Lung (tissue), 11 donors: ENCODE measurements at regions not wholly inside any gene's neighbourhood (a gene's known extent, or its start where the extent isn't known, plus 50 kb on each side); places are given as distances from the start of the nearest gene placed in this dataset.

Experiments
- ATAC-seq: fragments of 200-7000 bp; cut with Tn5 transposase; one replicate; pipeline ENCODE4 v1.9.1; 2020; ENCODE audit warnings: moderate number of reproducible peaks; ENCODE audit not compliant: insufficient read depth, low FRiP score
- DNase-seq, 3 donors: peaks; one replicate each; pipeline ENCODE4 v3.0.0-alpha.2; 2013 to 2017
- H3K27ac ChIP-seq, 2 donors: one replicate each; pipeline ENCODE4 v1.5.1; 2013; ENCODE audit warnings: mild to moderate bottlenecking in 2 of 2, moderate library complexity in 2 of 2, control low read depth in 1 of 2, inconsistent platforms in 1 of 2, low read depth in 1 of 2, low read length in 1 of 2
- H3K27me3 ChIP-seq, 3 donors: one replicate each; pipeline ENCODE4 v1.5.1; 2013; ENCODE audit warnings: low read length in 2 of 3; ENCODE audit not compliant: control insufficient read depth in 3 of 3, insufficient read depth in 3 of 3
- H3K36me3 ChIP-seq, 4 donors: one replicate each; pipeline ENCODE4 v1.5.1; 2013; ENCODE audit warnings: low read length in 4 of 4, mild to moderate bottlenecking in 1 of 4, moderate library complexity in 1 of 4; ENCODE audit not compliant: control insufficient read depth in 4 of 4, insufficient read depth in 4 of 4
- H3K4me1 ChIP-seq, 5 donors: one replicate each; pipeline ENCODE4 v1.5.1; 2013; ENCODE audit warnings: low read length in 5 of 5, mild to moderate bottlenecking in 2 of 5, moderate library complexity in 1 of 5; ENCODE audit not compliant: control insufficient read depth in 5 of 5, insufficient read depth in 5 of 5
- H3K4me3 ChIP-seq: one replicate; pipeline ENCODE4 v1.5.1; 2013; ENCODE audit warnings: mild to moderate bottlenecking, control low read depth, moderate library complexity
- H3K9ac ChIP-seq, 2 donors: one replicate each; pipeline ENCODE4 v1.5.1; 2013; ENCODE audit warnings: low read length in 2 of 2, control low read depth in 1 of 2; ENCODE audit not compliant: insufficient read depth in 1 of 2
- H3K9me3 ChIP-seq, 4 donors: one replicate each; pipeline ENCODE4 v1.5.1; 2013; ENCODE audit warnings: low read length in 3 of 4, mild to moderate bottlenecking in 1 of 4, moderate library complexity in 1 of 4; ENCODE audit not compliant: control insufficient read depth in 4 of 4, insufficient read depth in 3 of 4
- WGBS, 2 donors: extraction: QIAGEN DNeasy Blood & Tissue Kit; methylation state at CpG; one replicate each; pipeline ENCODE4 v1.1.7; 2013; 5-methylcytosine and 5-hydroxymethylcytosine counted together
- TF ChIP-seq, protein P1 (sequence below): IDR thresholded peaks from 2 replicates; pipeline ENCODE4 v1.5.1; 2012; ENCODE audit warnings: mild to moderate bottlenecking; ENCODE audit errors: control extremely low read depth, extremely low read depth
- donor health status: control.
- donor health status: control.
- donor health status: Bipolar disorder and iron deficiency.
- donor health status: healthy.
- donor health status: DM: yes; HTN: yes; CAD: no.

- no peak overlapping the region for H3K9ac ChIP-seq
- DNase-seq (no peak), ATAC-seq (no peak)
- H3K4me3 ChIP-seq, result no peak overlapping the region
- no peaks in the 10 kb centered on the region for H3K36me3 ChIP-seq
- H3K9me3 ChIP-seq, result peaks cover 0 to 3% (median under 1%) of the 10 kb centered on the region in 4 donors
- H3K27me3 ChIP-seq, result no peaks in the 10 kb centered on the region
- H3K4me1 ChIP-seq, result peaks cover 0 to 3% (median 0%) of the 10 kb centered on the region in 5 donors
- H3K27ac ChIP-seq, result no peak overlapping the region
- TF ChIP-seq, protein P1, sequence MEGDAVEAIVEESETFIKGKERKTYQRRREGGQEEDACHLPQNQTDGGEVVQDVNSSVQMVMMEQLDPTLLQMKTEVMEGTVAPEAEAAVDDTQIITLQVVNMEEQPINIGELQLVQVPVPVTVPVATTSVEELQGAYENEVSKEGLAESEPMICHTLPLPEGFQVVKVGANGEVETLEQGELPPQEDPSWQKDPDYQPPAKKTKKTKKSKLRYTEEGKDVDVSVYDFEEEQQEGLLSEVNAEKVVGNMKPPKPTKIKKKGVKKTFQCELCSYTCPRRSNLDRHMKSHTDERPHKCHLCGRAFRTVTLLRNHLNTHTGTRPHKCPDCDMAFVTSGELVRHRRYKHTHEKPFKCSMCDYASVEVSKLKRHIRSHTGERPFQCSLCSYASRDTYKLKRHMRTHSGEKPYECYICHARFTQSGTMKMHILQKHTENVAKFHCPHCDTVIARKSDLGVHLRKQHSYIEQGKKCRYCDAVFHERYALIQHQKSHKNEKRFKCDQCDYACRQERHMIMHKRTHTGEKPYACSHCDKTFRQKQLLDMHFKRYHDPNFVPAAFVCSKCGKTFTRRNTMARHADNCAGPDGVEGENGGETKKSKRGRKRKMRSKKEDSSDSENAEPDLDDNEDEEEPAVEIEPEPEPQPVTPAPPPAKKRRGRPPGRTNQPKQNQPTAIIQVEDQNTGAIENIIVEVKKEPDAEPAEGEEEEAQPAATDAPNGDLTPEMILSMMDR, result no peak
These were observed 102.9 kb downstream of the OSR1 start for GRCh38 chr2:19255481-19255880.

DNA sequence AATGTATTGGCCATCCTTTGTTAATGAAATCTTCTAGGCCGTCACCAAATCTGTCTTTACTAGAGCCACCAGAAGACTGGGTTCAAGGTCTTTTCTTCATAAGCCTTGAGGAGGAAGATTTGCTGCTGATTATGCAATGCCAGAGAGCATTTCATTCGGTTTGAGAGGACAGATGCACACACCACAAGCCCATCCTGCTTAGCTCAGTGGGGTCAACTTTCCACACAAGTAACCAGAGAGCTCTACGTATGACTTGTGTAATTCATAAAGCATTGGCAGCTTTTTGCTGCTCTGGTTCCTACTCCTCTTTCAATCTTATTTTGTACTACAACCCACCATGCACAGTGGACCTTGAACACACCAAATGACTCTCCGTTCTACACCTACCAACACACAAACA, 106.9 kb downstream of the OSR1 start:
- peaks cover 0 to 3% (median 0%) of the 10 kb centered on the region in 5 donors for H3K4me1 ChIP-seq
- no peak overlapping the region for H3K27ac ChIP-seq
- no peak overlapping the region for H3K9ac ChIP-seq
- TF ChIP-seq, protein P1, result no peak
- H3K27me3 ChIP-seq, result no peaks in the 10 kb centered on the region
- no peaks in the 10 kb centered on the region for H3K36me3 ChIP-seq
- no peak overlapping the region for H3K4me3 ChIP-seq
- DNase-seq, result no peak
- no peak for ATAC-seq
- WGBS, 2 donors, result 81 to 90% methylated on average over 4 of the region's 4 CpGs
- peaks cover 0 to 3% (median under 1%) of the 10 kb centered on the region in 4 donors for H3K9me3 ChIP-seq

DNA sequence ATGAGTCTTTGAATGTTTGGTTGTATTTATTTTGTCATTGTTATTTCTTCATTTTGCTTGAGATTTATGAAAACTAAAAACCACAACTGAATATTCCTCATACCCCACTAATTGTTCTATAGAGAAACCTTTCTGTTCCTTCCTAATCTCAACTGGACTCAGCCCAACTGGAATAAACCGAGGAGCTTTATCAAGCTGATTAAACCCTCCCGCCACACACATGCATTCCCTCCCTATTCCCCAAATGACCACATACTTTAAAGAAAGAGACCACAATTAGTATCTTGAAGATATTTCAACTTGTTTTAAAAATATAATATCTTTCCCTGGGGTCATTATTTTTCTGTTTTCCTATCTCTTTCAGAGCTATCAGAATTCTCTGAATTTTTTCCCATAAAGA, 107.5 kb downstream of the OSR1 start:
- WGBS, 2 donors, result 75 to 90% methylated on average over 2 of the region's 2 CpGs
- Histone ChIP-seq H3K27ac (no peak overlapping the region), H3K4me3 (no peak overlapping the region), H3K4me1 (peaks cover 0 to 6% (median 0%) of the 10 kb centered on the region in 5 donors), H3K9ac (no peak overlapping the region), H3K36me3 (no peaks in the 10 kb centered on the region), H3K27me3 (no peaks in the 10 kb centered on the region), H3K9me3 (peaks cover 0 to 3% (median under 1%) of the 10 kb centered on the region in 4 donors)
- TF ChIP-seq, protein P1, result no peak
- ATAC-seq (no peak), DNase-seq (no peak)

- Histone ChIP-seq H3K4me3 (no peak overlapping the region), H3K27me3 (no peaks in the 10 kb centered on the region), H3K27ac (no peak overlapping the region), H3K36me3 (no peaks in the 10 kb centered on the region), H3K4me1 (peaks cover 0 to 8% (median 0%) of the 10 kb centered on the region in 5 donors), H3K9ac (no peak overlapping the region), H3K9me3 (no peaks in the 10 kb centered on the region)
- WGBS, 2 donors, result 68 to 80% methylated on average over 4 of the region's 4 CpGs
- no peak for DNase-seq
- no peak for ATAC-seq
- TF ChIP-seq, protein P1, result no peak
These were observed 111.2 kb downstream of the OSR1 start for GRCh38 chr2:19247186-19247585.
